HepG2 (cell line): ENCODE measurements at regions not wholly inside any gene's neighbourhood (a gene's known extent, or its start where the extent isn't known, plus 50 kb on each side); places are given as distances from the start of the nearest gene placed in this dataset.

Experiments
- ATF7-NPFF ChIP-seq: sonication (generic); formaldehyde crosslinking; IDR thresholded peaks from 2 replicates; pipeline ENCODE4 v1.8.1; 2023; ENCODE audit warnings: mild to moderate bottlenecking, low read depth, missing genetic modification reagents, moderate library complexity
- KDM6A ChIP-seq: IDR thresholded peaks from 2 replicates; pipeline ENCODE4 v1.6.1; 2016; ENCODE audit warnings: low read depth
- RNF2 ChIP-seq: fragments of 450-650 bp; conservative IDR thresholded peaks from 2 replicates; pipeline ENCODE4 v1.6.1; 2016; ENCODE audit warnings: low read depth
- SNRNP70 ChIP-seq: fragments of 200-400 bp; formaldehyde crosslinking; IDR thresholded peaks from 2 replicates; pipeline ENCODE4 v1.6.1; 2017; ENCODE audit warnings: mild to moderate bottlenecking, low read depth, low read length, moderate library complexity
- TOE1 ChIP-seq: sonication (generic); formaldehyde crosslinking; IDR thresholded peaks from 2 replicates; pipeline ENCODE4 v1.4.0; 2020; ENCODE audit warnings: mild to moderate bottlenecking, missing genetic modification reagents
- ZFP90 ChIP-seq: sonication (generic); formaldehyde crosslinking; IDR thresholded peaks from 2 replicates; pipeline ENCODE4 v1.8.0; 2022; ENCODE audit warnings: missing genetic modification reagents, mild to moderate bottlenecking, inconsistent platforms, borderline replicate concordance
- ZNF570 ChIP-seq: sonication (generic); formaldehyde crosslinking; IDR thresholded peaks from 2 replicates; pipeline ENCODE4 v1.4.0; 2020; ENCODE audit warnings: mild to moderate bottlenecking, missing genetic modification reagents, borderline replicate concordance
- ZNF782 ChIP-seq: sonication (generic); formaldehyde crosslinking; IDR thresholded peaks from 2 replicates; pipeline ENCODE4 v1.4.0; 2020; ENCODE audit warnings: missing genetic modification reagents, mild to moderate bottlenecking, borderline replicate concordance
- TF ChIP-seq, protein P1 (sequence below): sonication (generic); formaldehyde crosslinking; IDR thresholded peaks from 2 replicates; pipeline ENCODE4 v1.5.0; 2020; ENCODE audit warnings: mild to moderate bottlenecking, missing genetic modification reagents, borderline replicate concordance
- TF ChIP-seq, protein P2 (sequence below): sonication (generic); formaldehyde crosslinking; IDR thresholded peaks from 2 replicates; pipeline ENCODE4 v1.4.0; 2020; ENCODE audit warnings: mild to moderate bottlenecking, missing genetic modification reagents, borderline replicate concordance
- TF ChIP-seq, protein P3 (sequence below): sonication (generic); formaldehyde crosslinking; IDR thresholded peaks from 2 replicates; pipeline ENCODE4 v1.4.0; 2020; ENCODE audit warnings: mild to moderate bottlenecking, missing genetic modification reagents, borderline replicate concordance
- TF ChIP-seq, protein P4 (sequence below): sonication (generic); formaldehyde crosslinking; IDR thresholded peaks from 2 replicates; pipeline ENCODE4 v1.5.1; 2020; ENCODE audit warnings: mild to moderate bottlenecking, missing genetic modification reagents, moderate library complexity

DNA sequence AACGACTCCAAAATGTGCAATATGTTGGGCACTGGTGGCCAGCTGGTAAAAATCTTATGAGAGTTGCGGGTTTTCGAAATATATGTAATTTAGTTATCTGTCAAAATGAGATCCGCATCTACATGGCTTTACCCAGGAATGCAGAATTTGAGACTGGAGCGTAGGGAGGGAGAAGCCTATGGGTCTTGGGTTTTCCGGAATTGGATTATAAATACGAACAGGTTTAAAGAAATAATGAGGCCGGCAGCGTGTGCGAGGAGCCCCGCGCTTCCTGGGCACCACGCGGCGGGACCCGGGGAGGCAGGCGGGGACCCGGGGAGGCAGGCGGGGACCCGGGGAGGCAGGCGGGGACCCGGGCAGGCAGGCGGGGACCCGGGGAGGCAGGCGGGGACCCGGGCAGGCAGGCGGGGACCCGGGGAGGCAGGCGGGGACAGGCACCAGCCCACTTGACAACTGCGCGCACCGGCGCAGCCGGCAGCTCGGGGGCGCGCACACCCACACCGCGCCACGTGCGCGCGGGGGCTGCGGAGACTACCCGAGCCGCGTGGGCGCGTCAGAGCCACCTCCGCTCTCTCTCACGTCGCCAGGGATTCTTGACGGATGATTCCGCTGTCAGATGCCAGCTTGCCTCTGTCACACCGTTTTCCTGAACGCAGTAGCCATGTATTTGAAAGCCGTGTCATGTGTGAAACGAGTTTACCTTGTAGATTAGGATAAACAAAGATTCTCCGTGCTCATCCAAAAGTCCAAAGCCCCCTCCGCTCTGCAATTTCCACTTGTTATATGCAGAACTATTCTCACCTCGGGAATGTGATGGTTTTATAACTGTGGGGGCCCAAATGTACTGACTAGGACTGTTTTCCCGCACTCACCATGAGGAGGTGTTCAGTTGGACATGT lies 54.3 kb upstream of the HNRNPU start (continued):
- TF ChIP-seq ATF7-NPFF (CRISPR knock-in tag) (no peak), ZFP90 (CRISPR knock-in tag) (no peak), RNF2 (peak; percentile 54; the same call in 1 of the 2 replicates), ZNF570 (CRISPR knock-in tag) (no peak), KDM6A (CRISPR knock-in tag) (no peak), TOE1 (CRISPR knock-in tag) (no peak), SNRNP70 (no peak), ZNF782 (CRISPR knock-in tag) (no peak)
- TF ChIP-seq, protein P1, sequence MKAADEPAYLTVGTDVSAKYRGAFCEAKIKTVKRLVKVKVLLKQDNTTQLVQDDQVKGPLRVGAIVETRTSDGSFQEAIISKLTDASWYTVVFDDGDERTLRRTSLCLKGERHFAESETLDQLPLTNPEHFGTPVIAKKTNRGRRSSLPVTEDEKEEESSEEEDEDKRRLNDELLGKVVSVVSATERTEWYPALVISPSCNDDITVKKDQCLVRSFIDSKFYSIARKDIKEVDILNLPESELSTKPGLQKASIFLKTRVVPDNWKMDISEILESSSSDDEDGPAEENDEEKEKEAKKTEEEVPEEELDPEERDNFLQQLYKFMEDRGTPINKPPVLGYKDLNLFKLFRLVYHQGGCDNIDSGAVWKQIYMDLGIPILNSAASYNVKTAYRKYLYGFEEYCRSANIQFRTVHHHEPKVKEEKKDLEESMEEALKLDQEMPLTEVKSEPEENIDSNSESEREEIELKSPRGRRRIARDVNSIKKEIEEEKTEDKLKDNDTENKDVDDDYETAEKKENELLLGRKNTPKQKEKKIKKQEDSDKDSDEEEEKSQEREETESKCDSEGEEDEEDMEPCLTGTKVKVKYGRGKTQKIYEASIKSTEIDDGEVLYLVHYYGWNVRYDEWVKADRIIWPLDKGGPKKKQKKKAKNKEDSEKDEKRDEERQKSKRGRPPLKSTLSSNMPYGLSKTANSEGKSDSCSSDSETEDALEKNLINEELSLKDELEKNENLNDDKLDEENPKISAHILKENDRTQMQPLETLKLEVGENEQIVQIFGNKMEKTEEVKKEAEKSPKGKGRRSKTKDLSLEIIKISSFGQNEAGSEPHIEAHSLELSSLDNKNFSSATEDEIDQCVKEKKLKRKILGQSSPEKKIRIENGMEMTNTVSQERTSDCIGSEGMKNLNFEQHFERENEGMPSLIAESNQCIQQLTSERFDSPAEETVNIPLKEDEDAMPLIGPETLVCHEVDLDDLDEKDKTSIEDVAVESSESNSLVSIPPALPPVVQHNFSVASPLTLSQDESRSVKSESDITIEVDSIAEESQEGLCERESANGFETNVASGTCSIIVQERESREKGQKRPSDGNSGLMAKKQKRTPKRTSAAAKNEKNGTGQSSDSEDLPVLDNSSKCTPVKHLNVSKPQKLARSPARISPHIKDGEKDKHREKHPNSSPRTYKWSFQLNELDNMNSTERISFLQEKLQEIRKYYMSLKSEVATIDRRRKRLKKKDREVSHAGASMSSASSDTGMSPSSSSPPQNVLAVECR (CRISPR knock-in tag), result peak; percentile 19; the same call in 1 of the 2 replicates
- TF ChIP-seq, protein P2, sequence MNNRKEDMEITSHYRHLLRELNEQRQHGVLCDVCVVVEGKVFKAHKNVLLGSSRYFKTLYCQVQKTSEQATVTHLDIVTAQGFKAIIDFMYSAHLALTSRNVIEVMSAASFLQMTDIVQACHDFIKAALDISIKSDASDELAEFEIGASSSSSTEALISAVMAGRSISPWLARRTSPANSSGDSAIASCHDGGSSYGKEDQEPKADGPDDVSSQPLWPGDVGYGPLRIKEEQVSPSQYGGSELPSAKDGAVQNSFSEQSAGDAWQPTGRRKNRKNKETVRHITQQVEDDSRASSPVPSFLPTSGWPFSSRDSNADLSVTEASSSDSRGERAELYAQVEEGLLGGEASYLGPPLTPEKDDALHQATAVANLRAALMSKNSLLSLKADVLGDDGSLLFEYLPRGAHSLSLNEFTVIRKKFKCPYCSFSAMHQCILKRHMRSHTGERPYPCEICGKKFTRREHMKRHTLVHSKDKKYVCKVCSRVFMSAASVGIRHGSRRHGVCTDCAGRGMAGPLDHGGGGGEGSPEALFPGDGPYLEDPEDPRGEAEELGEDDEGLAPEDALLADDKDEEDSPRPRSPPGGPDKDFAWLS, result no peak
- TF ChIP-seq, protein P3, sequence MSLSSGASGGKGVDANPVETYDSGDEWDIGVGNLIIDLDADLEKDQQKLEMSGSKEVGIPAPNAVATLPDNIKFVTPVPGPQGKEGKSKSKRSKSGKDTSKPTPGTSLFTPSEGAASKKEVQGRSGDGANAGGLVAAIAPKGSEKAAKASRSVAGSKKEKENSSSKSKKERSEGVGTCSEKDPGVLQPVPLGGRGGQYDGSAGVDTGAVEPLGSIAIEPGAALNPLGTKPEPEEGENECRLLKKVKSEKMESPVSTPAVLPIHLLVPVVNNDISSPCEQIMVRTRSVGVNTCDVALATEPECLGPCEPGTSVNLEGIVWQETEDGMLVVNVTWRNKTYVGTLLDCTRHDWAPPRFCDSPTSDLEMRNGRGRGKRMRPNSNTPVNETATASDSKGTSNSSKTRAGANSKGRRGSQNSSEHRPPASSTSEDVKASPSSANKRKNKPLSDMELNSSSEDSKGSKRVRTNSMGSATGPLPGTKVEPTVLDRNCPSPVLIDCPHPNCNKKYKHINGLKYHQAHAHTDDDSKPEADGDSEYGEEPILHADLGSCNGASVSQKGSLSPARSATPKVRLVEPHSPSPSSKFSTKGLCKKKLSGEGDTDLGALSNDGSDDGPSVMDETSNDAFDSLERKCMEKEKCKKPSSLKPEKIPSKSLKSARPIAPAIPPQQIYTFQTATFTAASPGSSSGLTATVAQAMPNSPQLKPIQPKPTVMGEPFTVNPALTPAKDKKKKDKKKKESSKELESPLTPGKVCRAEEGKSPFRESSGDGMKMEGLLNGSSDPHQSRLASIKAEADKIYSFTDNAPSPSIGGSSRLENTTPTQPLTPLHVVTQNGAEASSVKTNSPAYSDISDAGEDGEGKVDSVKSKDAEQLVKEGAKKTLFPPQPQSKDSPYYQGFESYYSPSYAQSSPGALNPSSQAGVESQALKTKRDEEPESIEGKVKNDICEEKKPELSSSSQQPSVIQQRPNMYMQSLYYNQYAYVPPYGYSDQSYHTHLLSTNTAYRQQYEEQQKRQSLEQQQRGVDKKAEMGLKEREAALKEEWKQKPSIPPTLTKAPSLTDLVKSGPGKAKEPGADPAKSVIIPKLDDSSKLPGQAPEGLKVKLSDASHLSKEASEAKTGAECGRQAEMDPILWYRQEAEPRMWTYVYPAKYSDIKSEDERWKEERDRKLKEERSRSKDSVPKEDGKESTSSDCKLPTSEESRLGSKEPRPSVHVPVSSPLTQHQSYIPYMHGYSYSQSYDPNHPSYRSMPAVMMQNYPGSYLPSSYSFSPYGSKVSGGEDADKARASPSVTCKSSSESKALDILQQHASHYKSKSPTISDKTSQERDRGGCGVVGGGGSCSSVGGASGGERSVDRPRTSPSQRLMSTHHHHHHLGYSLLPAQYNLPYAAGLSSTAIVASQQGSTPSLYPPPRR (CRISPR knock-in tag), result no peak
- TF ChIP-seq, protein P4, sequence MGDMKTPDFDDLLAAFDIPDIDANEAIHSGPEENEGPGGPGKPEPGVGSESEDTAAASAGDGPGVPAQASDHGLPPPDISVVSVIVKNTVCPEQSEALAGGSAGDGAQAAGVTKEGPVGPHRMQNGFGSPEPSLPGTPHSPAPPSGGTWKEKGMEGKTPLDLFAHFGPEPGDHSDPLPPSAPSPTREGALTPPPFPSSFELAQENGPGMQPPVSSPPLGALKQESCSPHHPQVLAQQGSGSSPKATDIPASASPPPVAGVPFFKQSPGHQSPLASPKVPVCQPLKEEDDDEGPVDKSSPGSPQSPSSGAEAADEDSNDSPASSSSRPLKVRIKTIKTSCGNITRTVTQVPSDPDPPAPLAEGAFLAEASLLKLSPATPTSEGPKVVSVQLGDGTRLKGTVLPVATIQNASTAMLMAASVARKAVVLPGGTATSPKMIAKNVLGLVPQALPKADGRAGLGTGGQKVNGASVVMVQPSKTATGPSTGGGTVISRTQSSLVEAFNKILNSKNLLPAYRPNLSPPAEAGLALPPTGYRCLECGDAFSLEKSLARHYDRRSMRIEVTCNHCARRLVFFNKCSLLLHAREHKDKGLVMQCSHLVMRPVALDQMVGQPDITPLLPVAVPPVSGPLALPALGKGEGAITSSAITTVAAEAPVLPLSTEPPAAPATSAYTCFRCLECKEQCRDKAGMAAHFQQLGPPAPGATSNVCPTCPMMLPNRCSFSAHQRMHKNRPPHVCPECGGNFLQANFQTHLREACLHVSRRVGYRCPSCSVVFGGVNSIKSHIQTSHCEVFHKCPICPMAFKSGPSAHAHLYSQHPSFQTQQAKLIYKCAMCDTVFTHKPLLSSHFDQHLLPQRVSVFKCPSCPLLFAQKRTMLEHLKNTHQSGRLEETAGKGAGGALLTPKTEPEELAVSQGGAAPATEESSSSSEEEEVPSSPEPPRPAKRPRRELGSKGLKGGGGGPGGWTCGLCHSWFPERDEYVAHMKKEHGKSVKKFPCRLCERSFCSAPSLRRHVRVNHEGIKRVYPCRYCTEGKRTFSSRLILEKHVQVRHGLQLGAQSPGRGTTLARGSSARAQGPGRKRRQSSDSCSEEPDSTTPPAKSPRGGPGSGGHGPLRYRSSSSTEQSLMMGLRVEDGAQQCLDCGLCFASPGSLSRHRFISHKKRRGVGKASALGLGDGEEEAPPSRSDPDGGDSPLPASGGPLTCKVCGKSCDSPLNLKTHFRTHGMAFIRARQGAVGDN, result peak; percentile 55
